HepG2 (cell line): ENCODE measurements at regions not wholly inside any gene's neighbourhood (a gene's known extent, or its start where the extent isn't known, plus 50 kb on each side); places are given as distances from the start of the nearest gene placed in this dataset.

Source experiments
- ATAC-seq: fragments of 200-7000 bp; cut with Tn5 transposase; 3 replicates; pipeline ENCODE4 v1.9.1; 2020; ENCODE audit warnings: mild to moderate bottlenecking, moderate library complexity
- BruUV-seq: library from RNA; stranded (reverse); fragments of 400-500 nt; replicated peaks from 2 replicates; lab custom pipeline; 2021; lab: Mats Ljungman, UMichigan
- CTCF ChIA-PET: fragments of 300-600 bp; formaldehyde crosslinking; extraction: SDS; loops from one replicate; lab custom pipeline; 2021; ENCODE audit warnings: low total read pairs, inconsistent platforms, low intra/inter-chr PET ratio; lab: Yijun Ruan, JAX
- POLR2A ChIA-PET: fragments of 350-600 bp; sonication (Branson Sonifier 250); formaldehyde crosslinking; loops from one replicate; lab custom pipeline; 2020; ENCODE audit warnings: antibody characterized with exemption, inconsistent platforms; lab: Yijun Ruan, JAX
- DNase-seq: peaks from one replicate; pipeline ENCODE4 v3.0.0-alpha.2; 2015; ENCODE audit warnings: low spot score
- FAIRE-seq: peaks from 3 replicates; lab custom pipeline; 2011; peaks lifted over from hg19 to GRCh38; lab: Jason Lieb, UNC
- H2AFZ ChIP-seq: one replicate; pipeline ENCODE4 v1.6.1; 2011; ENCODE audit warnings: low read length, inconsistent platforms
- H3K27ac ChIP-seq: fragments of 300-600 bp; 3 replicates; pipeline ENCODE4 v1.8.0; 2011; ENCODE audit warnings: mixed run types, mild to moderate bottlenecking, mixed read lengths, low read length, inconsistent platforms; ENCODE audit not compliant: insufficient read depth; ENCODE audit errors: extremely low read length
- H3K27me3 ChIP-seq, 2 experiments: fragments of 200-600 bp in 1 of 2; 2 replicates in 1 of 2; 3 replicates in 1 of 2; pipeline versions ENCODE4 v1.6.0 to v1.8.0; 2011; ENCODE audit warnings: low read length in 2 of 2, mild to moderate bottlenecking in 2 of 2, moderate library complexity in 2 of 2, inconsistent platforms in 1 of 2; ENCODE audit not compliant: insufficient read depth in 2 of 2, control insufficient read depth in 1 of 2
- H3K36me3 ChIP-seq, 2 experiments: fragments of 200-600 bp in 1 of 2; replicated peaks in 1 of 2; 2 replicates in 1 of 2; 3 replicates in 1 of 2; pipeline versions ENCODE4 v1.5.1 to v1.8.0; 2011; ENCODE audit warnings: low read length in 2 of 2, inconsistent platforms in 1 of 2; ENCODE audit not compliant: insufficient read depth in 2 of 2, control insufficient read depth in 1 of 2
- H3K4me1 ChIP-seq: 2 replicates; pipeline ENCODE4 v1.5.1; 2012; ENCODE audit warnings: low read length, inconsistent platforms; ENCODE audit not compliant: insufficient read depth
- H3K4me2 ChIP-seq: 2 replicates; pipeline ENCODE4 v1.6.0; 2011; ENCODE audit warnings: low read depth, low read length, inconsistent platforms
- H3K4me3 ChIP-seq, 3 experiments: fragments of 200-600 bp in 1 of 3; sonication (generic), shearing (Covaris generic) in 1 of 3; replicated peaks in 1 of 3; 2 replicates each; pipeline ENCODE4 v1.5.1; 2011 to 2016; ENCODE audit warnings: low read length in 3 of 3, inconsistent platforms in 2 of 3, low read depth in 2 of 3, mild to moderate bottlenecking in 2 of 3, control low read depth in 1 of 3, mixed read lengths in 1 of 3; ENCODE audit not compliant: insufficient read depth in 1 of 3
- H3K79me2 ChIP-seq: one replicate; pipeline ENCODE4 v1.6.1; 2011; ENCODE audit warnings: low read length, inconsistent platforms; ENCODE audit not compliant: insufficient read depth
- H3K9ac ChIP-seq: 2 replicates; pipeline ENCODE4 v1.6.0; 2011; ENCODE audit warnings: mild to moderate bottlenecking, low read depth, low read length, inconsistent platforms; ENCODE audit not compliant: insufficient read depth
- H3K9me3 ChIP-seq: 2 replicates; pipeline ENCODE4 v1.5.1; 2012; ENCODE audit warnings: mild to moderate bottlenecking, low read length
- H4K20me1 ChIP-seq: 2 replicates; pipeline ENCODE4 v1.6.0; 2011; ENCODE audit warnings: inconsistent platforms, mild to moderate bottlenecking, low read length, moderate library complexity; ENCODE audit not compliant: insufficient read depth
- CCDC6 ChIP-seq: sonication (generic); formaldehyde crosslinking; IDR thresholded peaks from 2 replicates; pipeline ENCODE4 v1.8.1; 2022; ENCODE audit warnings: mild to moderate bottlenecking, missing genetic modification reagents, moderate library complexity
- ERF ChIP-seq: IDR thresholded peaks from 2 replicates; pipeline ENCODE4 v1.6.1; 2018; ENCODE audit warnings: missing biosample characterization, missing genetic modification reagents
- FOXA3 ChIP-seq: IDR thresholded peaks from 2 replicates; pipeline ENCODE4 v1.6.1; 2016; ENCODE audit warnings: missing genetic modification reagents, missing compliant biosample characterization
- HNRNPL ChIP-seq: fragments of 200-400 bp; formaldehyde crosslinking; IDR thresholded peaks from 2 replicates; pipeline ENCODE4 v1.6.1; 2017; ENCODE audit warnings: mild to moderate bottlenecking, low read depth, low read length
- HNRNPUL1 ChIP-seq: fragments of 200-400 bp; formaldehyde crosslinking; IDR thresholded peaks from 2 replicates; pipeline ENCODE4 v1.6.1; 2017; ENCODE audit warnings: low read depth, mild to moderate bottlenecking, low read length, moderate library complexity
- KMT2A ChIP-seq: sonication (generic); formaldehyde crosslinking; IDR thresholded peaks from 2 replicates; pipeline ENCODE4 v1.4.0; 2020; ENCODE audit warnings: missing genetic modification reagents
- KMT2B ChIP-seq: IDR thresholded peaks from 2 replicates; pipeline ENCODE4 v1.6.1; 2016; ENCODE audit warnings: missing genetic modification reagents, missing compliant biosample characterization
- MTF2 ChIP-seq: sonication (generic); formaldehyde crosslinking; IDR thresholded peaks from 2 replicates; pipeline ENCODE4 v1.5.0; 2020; ENCODE audit warnings: missing genetic modification reagents, borderline replicate concordance
- NR1H2 ChIP-seq: sonication (generic); formaldehyde crosslinking; IDR thresholded peaks from 2 replicates; pipeline ENCODE4 v1.8.1; 2022; ENCODE audit warnings: low read depth, missing genetic modification reagents, borderline replicate concordance
- PRPF4 ChIP-seq: fragments of 200-400 bp; formaldehyde crosslinking; IDR thresholded peaks from 2 replicates; pipeline ENCODE4 v1.6.1; 2016; ENCODE audit warnings: low read length, low read depth; ENCODE audit not compliant: poor library complexity, severe bottlenecking
- PTBP1 ChIP-seq: fragments of 200-400 bp; formaldehyde crosslinking; IDR thresholded peaks from 2 replicates; pipeline ENCODE4 v1.6.1; 2018; ENCODE audit warnings: low read length, low read depth; ENCODE audit not compliant: poor library complexity, severe bottlenecking
- SNAI1 ChIP-seq: sonication (generic); formaldehyde crosslinking; IDR thresholded peaks from 2 replicates; pipeline ENCODE4 v1.5.0; 2020; ENCODE audit warnings: mild to moderate bottlenecking, missing genetic modification reagents, borderline replicate concordance
- TCF12 ChIP-seq, 2 experiments: fragments of 450-650 bp in 1 of 2; sonication (generic) in 1 of 2; formaldehyde crosslinking in 1 of 2; IDR thresholded peaks; 2 replicates each; pipeline versions ENCODE4 v1.6.1 to v1.8.0; 2017 to 2022; ENCODE audit warnings: antibody characterized with exemption in 1 of 2, mild to moderate bottlenecking in 1 of 2, missing genetic modification reagents in 1 of 2, moderate library complexity in 1 of 2
- ZKSCAN1 ChIP-seq: fragments of 150-350 bp; IDR thresholded peaks from 2 replicates; pipeline ENCODE4 v1.6.1; 2014; ENCODE audit warnings: low read length
- ZNF282 ChIP-seq: fragments of 450-650 bp; IDR thresholded peaks from 2 replicates; pipeline ENCODE4 v1.6.1; 2018; ENCODE audit not compliant: partially characterized antibody
- ZNF382 ChIP-seq: sonication (generic); formaldehyde crosslinking; IDR thresholded peaks from 2 replicates; pipeline ENCODE4 v1.5.0; 2020; ENCODE audit warnings: missing genetic modification reagents, mild to moderate bottlenecking, borderline replicate concordance
- ZNF639 ChIP-seq: conservative IDR thresholded peaks from 2 replicates; pipeline ENCODE4 v1.6.1; 2018; ENCODE audit warnings: missing genetic modification reagents
- ZNF644 ChIP-seq: IDR thresholded peaks from 2 replicates; pipeline ENCODE4 v1.6.1; 2016; ENCODE audit warnings: low read depth
- WGBS: methylation state at CpG from one replicate; pipeline ENCODE4 v1.1.6; 2017; ENCODE audit warnings: low lambda C conversion rate; 5-methylcytosine and 5-hydroxymethylcytosine counted together
- in situ Hi-C: cut with HindIII; loops from 2 replicates; pipeline ENCODE4 v1.10.0; 2017; ENCODE audit warnings: low pct_unique_long_range_greater_than_20kb; ENCODE audit not compliant: extremely low pct_ligation_motif_present
- intact Hi-C: fragments of 100-400 bp; cut with micrococcal nuclease; formaldehyde crosslinking; loops from one replicate; pipeline ENCODE4 v1.10.0; 2022; ENCODE audit not compliant: unreplicated experiment

GRCh38 chr6:100246206-100246605, 218.5 kb downstream of the SIM1 start:
- no peak overlapping the region for H3K4me2 ChIP-seq
- no peaks in the 10 kb centered on the region for H3K79me2 ChIP-seq
- no peak overlapping the region for H3K9ac ChIP-seq
- BruUV-seq, result no TSS peak
- H3K4me3 ChIP-seq, result no peak overlapping the region
- no peaks in the 10 kb centered on the region for H3K36me3 ChIP-seq
- intact Hi-C loops, result no loop called here
- H4K20me1 ChIP-seq, result no peaks in the 10 kb centered on the region
- CTCF ChIA-PET, result no interaction called here
- no peaks in the 10 kb centered on the region for H3K4me1 ChIP-seq
- H3K27ac ChIP-seq, result no peak overlapping the region
- no peaks in the 10 kb centered on the region for H3K9me3 ChIP-seq
- no peaks in the 10 kb centered on the region for H3K27me3 ChIP-seq
- H2AFZ ChIP-seq, result no peak overlapping the region
- FAIRE-seq, result no peak
- no peak for ATAC-seq
- TF ChIP-seq ZNF639 (CRISPR knock-in tag) (no peak), FOXA3 (CRISPR knock-in tag) (no peak), NR1H2 (CRISPR knock-in tag) (no peak), CCDC6 (CRISPR knock-in tag) (no peak), PTBP1 (no peak), SNAI1 (CRISPR knock-in tag) (no peak), HNRNPL (no peak), HNRNPUL1 (no peak), ZNF382 (no peak), KMT2A (CRISPR knock-in tag) (no peak), PRPF4 (no peak), ZNF282 (no peak), ERF (CRISPR knock-in tag) (no peak), KMT2B (CRISPR knock-in tag) (no peak), TCF12 (IDR thresholded peaks at IDR 0.05) (no peak), TCF12 (CRISPR knock-in tag; IDR thresholded peaks at IDR 0.05) (no peak), ZNF644 (CRISPR knock-in tag) (no peak), ZKSCAN1 (no peak), MTF2 (CRISPR knock-in tag) (no peak)
- POLR2A ChIA-PET, result no interaction called here
- no peak for DNase-seq
- in situ Hi-C loops, result no loop called here
- WGBS, result 0% methylated on average over 1 of the region's 1 CpG
